SH-SY5Y (cell line): ENCODE measurements at regions not wholly inside any gene's neighbourhood (a gene's known extent, or its start where the extent isn't known, plus 50 kb on each side); places are given as distances from the start of the nearest gene placed in this dataset.

ENCODE experiments used
- GATA2 ChIP-seq: IDR thresholded peaks from 2 replicates; pipeline ENCODE4 v1.6.1; 2011; ENCODE audit warnings: mild to moderate bottlenecking, low read depth, low read length
- GATA3 ChIP-seq: IDR thresholded peaks from 2 replicates; pipeline ENCODE4 v1.6.1; 2011; ENCODE audit warnings: low read depth, mild to moderate bottlenecking, low read length, moderate library complexity

- TF ChIP-seq GATA2 (no peak), GATA3 (no peak)
Measured at GRCh38 chr5:72644296-72644695, 137.1 kb upstream of the ZNF366 start.
